Fibroblast of mammary gland (primary cell): ENCODE measurements at regions not wholly inside any gene's neighbourhood (a gene's known extent, or its start where the extent isn't known, plus 50 kb on each side); places are given as distances from the start of the nearest gene placed in this dataset.

ENCODE experiments used
- DNase-seq: peaks from one replicate; pipeline ENCODE4 v3.0.0-alpha.2; 2010; ENCODE audit warnings: low read depth
- H3K4me3 ChIP-seq: 2 replicates; pipeline ENCODE4 v1.5.1; 2011; ENCODE audit warnings: low read depth, mild to moderate bottlenecking, low read length, moderate library complexity; ENCODE audit not compliant: control insufficient read depth
- TF ChIP-seq, protein P1 (sequence below): conservative IDR thresholded peaks from 2 replicates; pipeline ENCODE4 v1.5.1; 2011; ENCODE audit warnings: low read depth, low read length, inconsistent platforms; ENCODE audit not compliant: control insufficient read depth, insufficient read depth

DNA sequence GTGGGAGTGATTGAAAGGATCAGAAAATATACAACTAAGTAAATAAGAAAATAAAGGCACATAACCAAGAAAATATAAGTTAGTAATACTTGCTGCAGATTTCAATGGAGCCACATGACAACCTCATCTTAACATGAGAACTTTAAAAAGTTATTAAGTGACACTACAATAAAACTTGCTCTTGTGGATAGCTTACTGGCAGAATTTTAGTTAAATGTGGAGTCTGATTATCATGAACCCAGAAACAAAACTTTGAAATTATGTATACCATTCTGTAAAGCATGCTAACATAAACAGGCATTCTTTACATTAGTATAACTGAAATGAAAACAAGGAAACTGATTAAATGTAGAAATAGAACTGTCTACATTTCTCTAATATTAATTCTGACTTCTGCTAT, 220.9 kb downstream of the RFPL4B start:
- TF ChIP-seq, protein P1, sequence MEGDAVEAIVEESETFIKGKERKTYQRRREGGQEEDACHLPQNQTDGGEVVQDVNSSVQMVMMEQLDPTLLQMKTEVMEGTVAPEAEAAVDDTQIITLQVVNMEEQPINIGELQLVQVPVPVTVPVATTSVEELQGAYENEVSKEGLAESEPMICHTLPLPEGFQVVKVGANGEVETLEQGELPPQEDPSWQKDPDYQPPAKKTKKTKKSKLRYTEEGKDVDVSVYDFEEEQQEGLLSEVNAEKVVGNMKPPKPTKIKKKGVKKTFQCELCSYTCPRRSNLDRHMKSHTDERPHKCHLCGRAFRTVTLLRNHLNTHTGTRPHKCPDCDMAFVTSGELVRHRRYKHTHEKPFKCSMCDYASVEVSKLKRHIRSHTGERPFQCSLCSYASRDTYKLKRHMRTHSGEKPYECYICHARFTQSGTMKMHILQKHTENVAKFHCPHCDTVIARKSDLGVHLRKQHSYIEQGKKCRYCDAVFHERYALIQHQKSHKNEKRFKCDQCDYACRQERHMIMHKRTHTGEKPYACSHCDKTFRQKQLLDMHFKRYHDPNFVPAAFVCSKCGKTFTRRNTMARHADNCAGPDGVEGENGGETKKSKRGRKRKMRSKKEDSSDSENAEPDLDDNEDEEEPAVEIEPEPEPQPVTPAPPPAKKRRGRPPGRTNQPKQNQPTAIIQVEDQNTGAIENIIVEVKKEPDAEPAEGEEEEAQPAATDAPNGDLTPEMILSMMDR: no peak
- no peak for DNase-seq
- no peak overlapping the region for H3K4me3 ChIP-seq

- H3K4me3 ChIP-seq: no peak overlapping the region
- TF ChIP-seq, protein P1: no peak
- peak; percentile 56 for DNase-seq
Measured at GRCh38 chr6:112571488-112572270, 224.5 kb downstream of the RFPL4B start.

- TF ChIP-seq, protein P1: no peak
- DNase-seq: no peak
- H3K4me3 ChIP-seq: no peak overlapping the region
Measured at GRCh38 chr6:112574190-112574589, 227.1 kb downstream of the RFPL4B start.

DNA sequence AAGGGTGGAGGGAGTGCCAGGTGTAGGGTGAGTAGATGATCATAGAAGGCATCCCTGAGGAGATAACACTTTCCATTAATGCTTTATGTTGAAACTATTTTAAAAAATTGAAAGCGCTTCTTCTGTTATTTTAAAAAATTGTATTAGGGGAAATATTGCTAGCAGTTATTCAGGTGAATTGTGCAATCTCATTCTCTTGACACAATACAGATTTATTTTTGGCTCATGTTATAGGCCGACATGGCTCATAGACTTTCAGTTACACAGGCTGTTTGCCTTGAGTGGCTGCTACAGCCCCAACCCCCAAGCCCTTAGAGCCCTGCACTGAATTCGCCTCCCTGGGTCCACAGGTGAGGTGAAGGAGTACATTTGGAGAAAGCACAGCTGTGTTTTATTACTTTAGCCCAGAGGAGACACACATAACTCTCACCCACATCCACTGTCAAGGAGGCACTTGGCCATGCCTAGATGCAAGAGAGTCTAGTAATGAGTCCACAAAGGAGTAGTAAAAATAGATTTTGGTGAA, 228.2 kb downstream of the RFPL4B start:
- no peak for DNase-seq
- TF ChIP-seq, protein P1: no peak
- no peak overlapping the region for H3K4me3 ChIP-seq

GRCh38 chr6:112576423-112576822, 229.3 kb downstream of the RFPL4B start:
- no peak for DNase-seq
- TF ChIP-seq, protein P1: no peak
- H3K4me3 ChIP-seq: no peak overlapping the region

DNA sequence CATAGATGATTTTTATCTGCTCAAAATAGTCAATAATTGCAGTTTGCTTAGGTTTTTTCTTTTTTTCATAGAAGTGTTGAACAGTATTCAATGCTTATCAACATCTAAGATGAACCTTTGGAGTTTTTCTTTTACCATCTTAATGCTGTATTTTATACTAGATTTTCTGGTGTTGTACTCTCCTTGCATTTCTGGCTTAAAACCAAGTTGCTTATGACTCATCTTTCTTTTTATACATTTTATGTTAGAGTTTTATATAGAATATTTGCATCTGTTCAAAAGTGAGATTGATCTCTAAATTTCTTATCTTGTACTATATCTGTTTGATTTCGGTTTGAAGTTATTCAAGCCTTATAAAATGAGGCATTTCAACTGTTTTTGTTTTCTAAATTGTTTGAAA, 232.5 kb downstream of the RFPL4B start:
- peak; percentile 26 for DNase-seq

More for the DNA sequence above, 232.5 kb downstream of the RFPL4B start:
- TF ChIP-seq, protein P1: no peak
- no peak overlapping the region for H3K4me3 ChIP-seq
